HepG2 (cell line): ENCODE measurements at regions not wholly inside any gene's neighbourhood (a gene's known extent, or its start where the extent isn't known, plus 50 kb on each side); places are given as distances from the start of the nearest gene placed in this dataset.

Source experiments
- CREB1 ChIP-seq, 2 experiments: fragments of 450-650 bp in 1 of 2; IDR thresholded peaks; 2 replicates each; pipeline ENCODE4 v1.6.1; 2016 to 2017; ENCODE audit warnings: control low read depth in 1 of 2, mild to moderate bottlenecking in 1 of 2, missing compliant biosample characterization in 1 of 2, missing genetic modification characterization in 1 of 2
- GATAD1 ChIP-seq: IDR thresholded peaks from 2 replicates; pipeline ENCODE4 v1.6.1; 2016; ENCODE audit warnings: missing genetic modification reagents, missing compliant biosample characterization
- NCOA5 ChIP-seq: sonication (generic); formaldehyde crosslinking; IDR thresholded peaks from 2 replicates; pipeline ENCODE4 v1.4.0; 2020; ENCODE audit warnings: missing genetic modification reagents
- STAT5B ChIP-seq: sonication (generic); formaldehyde crosslinking; IDR thresholded peaks from 2 replicates; pipeline ENCODE4 v1.4.0; 2020; ENCODE audit warnings: missing genetic modification reagents
- TAF1 ChIP-seq: sonication (generic); formaldehyde crosslinking; IDR thresholded peaks from 2 replicates; pipeline ENCODE4 v1.4.0; 2020; ENCODE audit warnings: missing genetic modification reagents
- TF ChIP-seq, protein P1 (sequence below): sonication (generic); formaldehyde crosslinking; IDR thresholded peaks from 2 replicates; pipeline ENCODE4 v1.5.0; 2020; ENCODE audit warnings: mild to moderate bottlenecking, missing genetic modification reagents, moderate library complexity
- TF ChIP-seq, protein P2 (sequence below): sonication (generic); formaldehyde crosslinking; IDR thresholded peaks from 2 replicates; pipeline ENCODE4 v1.4.0; 2020; ENCODE audit warnings: missing genetic modification reagents

GRCh38 chr2:191574232-191574631, 103.7 kb upstream of the NABP1 start:
- no peak for TF ChIP-seq CREB1 (IDR thresholded peaks at IDR 0.05)
- no peak for TF ChIP-seq CREB1 (CRISPR knock-in tag; IDR thresholded peaks at IDR 0.05)
- TF ChIP-seq NCOA5: no peak
- no peak for TF ChIP-seq TAF1 (CRISPR knock-in tag)
- TF ChIP-seq GATAD1 (CRISPR knock-in tag): no peak
- no peak for TF ChIP-seq STAT5B (CRISPR knock-in tag)
- TF ChIP-seq, protein P1, sequence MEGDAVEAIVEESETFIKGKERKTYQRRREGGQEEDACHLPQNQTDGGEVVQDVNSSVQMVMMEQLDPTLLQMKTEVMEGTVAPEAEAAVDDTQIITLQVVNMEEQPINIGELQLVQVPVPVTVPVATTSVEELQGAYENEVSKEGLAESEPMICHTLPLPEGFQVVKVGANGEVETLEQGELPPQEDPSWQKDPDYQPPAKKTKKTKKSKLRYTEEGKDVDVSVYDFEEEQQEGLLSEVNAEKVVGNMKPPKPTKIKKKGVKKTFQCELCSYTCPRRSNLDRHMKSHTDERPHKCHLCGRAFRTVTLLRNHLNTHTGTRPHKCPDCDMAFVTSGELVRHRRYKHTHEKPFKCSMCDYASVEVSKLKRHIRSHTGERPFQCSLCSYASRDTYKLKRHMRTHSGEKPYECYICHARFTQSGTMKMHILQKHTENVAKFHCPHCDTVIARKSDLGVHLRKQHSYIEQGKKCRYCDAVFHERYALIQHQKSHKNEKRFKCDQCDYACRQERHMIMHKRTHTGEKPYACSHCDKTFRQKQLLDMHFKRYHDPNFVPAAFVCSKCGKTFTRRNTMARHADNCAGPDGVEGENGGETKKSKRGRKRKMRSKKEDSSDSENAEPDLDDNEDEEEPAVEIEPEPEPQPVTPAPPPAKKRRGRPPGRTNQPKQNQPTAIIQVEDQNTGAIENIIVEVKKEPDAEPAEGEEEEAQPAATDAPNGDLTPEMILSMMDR (CRISPR knock-in tag): no peak
- TF ChIP-seq, protein P2, sequence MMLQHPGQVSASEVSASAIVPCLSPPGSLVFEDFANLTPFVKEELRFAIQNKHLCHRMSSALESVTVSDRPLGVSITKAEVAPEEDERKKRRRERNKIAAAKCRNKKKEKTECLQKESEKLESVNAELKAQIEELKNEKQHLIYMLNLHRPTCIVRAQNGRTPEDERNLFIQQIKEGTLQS (CRISPR knock-in tag): no peak
